C1 segment of cervical spinal cord (tissue), 14 donors: ENCODE measurements at regions not wholly inside any gene's neighbourhood (a gene's known extent, or its start where the extent isn't known, plus 50 kb on each side); places are given as distances from the start of the nearest gene placed in this dataset.

Experiments
- DNase-seq, 14 donors: peaks; one replicate each; lab custom pipeline; 2025; lab: John Stamatoyannopoulos, UW

DNA sequence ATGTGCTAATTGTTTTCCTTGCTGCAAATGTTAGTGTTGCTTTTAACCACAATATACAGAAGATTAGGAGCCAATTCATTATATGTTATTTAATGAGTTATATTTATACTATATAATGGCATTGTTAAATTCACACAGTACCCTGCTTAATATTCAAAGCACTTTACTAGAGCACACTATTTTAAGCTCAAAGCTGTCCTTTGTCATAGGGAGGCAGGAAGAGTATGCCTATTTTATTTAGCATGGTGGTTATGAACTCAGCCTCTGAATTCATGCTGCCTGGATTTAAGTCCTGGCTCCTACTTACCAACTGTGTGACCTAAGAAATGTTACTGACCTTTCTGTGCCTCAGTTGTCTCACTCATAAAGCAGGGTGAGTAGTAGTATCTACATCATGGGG lies 80.5 kb downstream of the FASTKD2 start:
- no peak for DNase-seq

DNA sequence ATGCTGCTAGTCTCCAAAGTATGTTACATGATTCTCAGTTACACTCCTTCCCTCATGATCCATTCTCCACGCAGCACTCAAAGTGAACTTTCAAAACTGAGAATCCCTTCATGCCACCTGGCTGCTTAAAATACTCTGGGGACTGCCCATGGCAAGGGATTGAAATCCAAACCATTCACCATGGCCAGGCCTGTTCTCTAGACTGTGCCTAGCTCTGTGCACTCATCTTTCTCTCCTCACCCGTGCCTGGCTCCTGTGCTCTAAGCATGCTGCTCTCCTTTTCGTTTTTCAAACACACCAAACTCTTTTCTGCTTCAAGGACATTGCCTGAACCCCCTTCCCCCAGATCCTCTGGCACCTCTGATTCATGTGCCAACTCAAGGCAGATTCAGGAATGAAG lies 80.9 kb downstream of the FASTKD2 start:
- DNase-seq, result no peak

DNA sequence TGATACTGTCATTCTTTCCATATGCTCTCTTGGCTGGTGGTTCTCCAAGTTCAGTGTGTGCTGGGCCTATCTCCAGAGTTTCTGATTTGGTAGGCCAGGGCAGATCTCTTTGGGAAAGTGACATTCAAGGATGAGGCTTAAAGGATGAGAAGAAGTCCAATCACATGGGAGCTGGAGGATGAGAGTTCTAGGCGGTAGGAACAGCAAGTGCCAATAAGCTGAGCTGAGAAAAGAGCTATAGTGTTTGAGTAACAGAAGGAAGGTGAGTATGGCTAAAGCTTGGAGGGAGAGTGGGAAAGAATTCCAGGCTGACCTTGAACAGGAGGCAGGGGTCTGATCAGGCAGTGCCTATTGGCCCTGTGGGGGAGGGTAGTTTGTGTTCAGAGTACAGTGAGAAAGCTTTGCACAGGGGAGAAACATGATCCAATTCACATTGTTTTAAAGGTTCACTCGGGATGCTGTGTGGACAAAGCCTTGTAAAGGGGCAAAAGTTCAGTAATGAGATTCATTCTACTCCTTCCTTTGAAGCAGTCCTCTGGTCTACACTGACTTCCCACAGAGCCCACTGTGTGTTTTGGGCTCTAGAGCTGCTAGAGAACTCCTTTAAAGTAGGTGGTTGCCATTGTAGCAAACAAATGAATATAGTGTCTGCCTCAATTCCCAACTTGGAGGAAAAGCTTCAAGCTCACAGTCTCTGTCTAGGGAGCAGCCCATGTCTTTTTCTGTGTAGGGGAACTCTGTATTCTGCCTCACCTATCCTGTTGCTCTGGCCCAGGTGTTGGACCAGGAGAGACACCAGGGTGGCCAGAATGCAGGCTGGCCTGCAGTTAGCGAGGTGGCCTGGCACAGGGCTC lies 81.8 kb downstream of the FASTKD2 start:
- DNase-seq, result peak in 1 of 14 donors; percentile 80

DNA sequence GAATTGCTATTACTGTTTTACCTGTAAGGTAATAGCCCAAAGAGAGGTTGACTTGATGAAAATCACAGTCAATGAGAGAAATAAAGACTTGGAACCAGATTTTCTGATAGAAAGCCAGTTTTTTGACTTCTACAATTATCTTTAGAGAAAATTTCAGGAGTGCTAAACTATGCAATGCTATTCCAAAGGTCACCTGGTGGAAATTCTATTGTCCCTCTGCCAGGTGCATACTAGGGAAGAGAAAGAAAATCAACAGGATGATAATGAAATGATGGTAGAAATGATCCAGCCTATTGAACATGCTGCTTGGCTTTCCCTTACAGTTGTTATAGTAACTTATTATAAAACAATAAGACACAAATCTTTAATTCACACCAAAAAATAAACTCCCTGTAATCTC lies 85.0 kb downstream of the FASTKD2 start:
- no peak for DNase-seq

DNA sequence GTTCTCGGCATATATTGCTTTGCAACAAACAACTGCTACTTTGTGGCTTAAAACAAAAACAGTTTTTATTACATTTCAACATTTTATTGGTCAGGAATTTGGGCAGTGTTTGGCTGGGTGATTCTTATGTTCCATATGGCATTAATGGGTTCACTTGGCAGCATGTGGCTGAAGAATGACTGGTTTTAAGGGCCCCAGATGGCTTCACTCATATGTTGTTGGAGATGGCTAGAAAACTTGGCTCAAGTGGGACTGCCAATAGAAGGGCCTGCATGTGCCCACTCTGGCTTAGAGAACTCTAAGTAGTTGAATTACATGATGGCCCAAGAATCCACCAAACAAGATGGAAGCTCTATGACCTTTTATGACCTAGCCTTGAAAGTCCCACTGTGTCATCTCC lies 86.1 kb downstream of the FASTKD2 start:
- DNase-seq, result peak in 1 of 14 donors; percentile 47

DNA sequence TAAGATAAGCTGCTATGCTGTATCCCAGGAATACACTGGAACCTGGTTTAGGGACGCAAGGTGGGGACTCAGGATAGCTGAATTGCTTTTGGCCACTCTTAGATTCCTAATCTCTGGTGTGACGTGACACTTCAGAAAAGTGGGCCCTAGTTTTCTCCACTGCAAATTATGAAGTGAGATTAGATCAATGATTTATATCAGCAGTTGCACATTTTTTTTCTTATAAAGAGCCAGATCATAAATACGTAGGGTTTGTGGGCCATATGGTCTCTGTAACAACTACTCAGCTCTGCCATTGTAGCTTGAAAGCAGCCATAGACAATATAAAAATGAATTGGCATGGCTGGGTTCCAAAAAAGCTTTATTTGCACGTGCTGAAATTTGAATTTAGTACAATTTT lies 85.4 kb upstream of the CPO start:
- DNase-seq, result no peak

DNA sequence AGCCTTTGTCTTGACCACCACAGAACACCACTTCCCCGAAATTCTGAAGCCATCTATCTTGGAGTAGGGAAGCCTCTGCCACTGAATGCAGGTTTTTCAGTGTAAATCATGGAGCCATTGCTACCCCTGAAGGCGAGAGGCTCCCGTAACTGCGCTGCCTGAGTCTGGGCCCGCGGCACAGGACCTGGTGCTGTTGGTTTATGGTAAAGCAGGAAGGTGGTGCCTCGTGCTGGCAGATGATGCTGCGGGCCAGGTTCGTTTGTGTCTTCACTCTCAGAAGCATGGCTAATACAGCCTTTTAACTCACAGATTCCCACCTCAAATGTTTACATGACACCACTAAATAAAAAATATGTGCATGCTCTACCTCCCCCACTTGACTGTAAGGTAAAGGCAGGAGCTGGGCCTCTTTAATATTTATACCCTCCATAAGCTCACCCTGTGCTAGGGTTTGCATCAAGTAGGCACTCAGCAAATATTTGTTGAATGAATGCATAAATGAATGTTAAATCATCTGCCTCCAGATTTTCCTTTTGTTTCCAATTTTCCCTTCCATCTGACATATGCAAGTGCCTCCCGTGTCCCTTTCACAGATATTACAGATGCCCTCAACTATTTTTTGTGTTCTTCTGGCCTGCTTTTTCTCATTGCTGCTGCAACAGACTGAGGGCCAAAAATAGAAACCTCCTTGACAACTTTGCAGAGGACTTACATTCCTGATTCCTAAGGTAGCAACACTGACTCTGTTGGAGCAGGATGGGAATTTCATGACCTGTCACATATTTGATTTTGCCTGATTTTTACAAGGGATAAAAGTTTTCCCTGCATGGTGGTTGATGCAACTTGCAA lies 83.5 kb upstream of the CPO start:
- DNase-seq, result no peak

DNA sequence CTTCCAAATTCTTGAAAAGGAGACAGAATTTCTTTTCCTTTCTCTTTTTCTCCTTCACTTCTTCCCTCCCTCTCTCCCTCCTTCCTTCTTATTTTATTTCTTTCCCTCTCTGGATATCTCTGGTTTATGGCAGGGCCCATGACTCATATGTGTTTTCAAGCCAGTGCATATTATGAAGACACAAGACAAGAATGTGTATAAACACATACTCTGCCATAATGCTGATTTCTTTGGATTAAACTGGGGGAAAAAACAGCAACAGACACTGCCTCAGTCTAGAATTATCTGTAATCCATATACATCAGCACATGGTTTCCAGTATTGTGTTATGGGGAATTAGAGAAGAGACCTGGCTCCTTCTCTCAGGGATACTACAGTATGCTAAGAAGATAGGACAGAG lies 82.8 kb upstream of the CPO start:
- no peak for DNase-seq

DNA sequence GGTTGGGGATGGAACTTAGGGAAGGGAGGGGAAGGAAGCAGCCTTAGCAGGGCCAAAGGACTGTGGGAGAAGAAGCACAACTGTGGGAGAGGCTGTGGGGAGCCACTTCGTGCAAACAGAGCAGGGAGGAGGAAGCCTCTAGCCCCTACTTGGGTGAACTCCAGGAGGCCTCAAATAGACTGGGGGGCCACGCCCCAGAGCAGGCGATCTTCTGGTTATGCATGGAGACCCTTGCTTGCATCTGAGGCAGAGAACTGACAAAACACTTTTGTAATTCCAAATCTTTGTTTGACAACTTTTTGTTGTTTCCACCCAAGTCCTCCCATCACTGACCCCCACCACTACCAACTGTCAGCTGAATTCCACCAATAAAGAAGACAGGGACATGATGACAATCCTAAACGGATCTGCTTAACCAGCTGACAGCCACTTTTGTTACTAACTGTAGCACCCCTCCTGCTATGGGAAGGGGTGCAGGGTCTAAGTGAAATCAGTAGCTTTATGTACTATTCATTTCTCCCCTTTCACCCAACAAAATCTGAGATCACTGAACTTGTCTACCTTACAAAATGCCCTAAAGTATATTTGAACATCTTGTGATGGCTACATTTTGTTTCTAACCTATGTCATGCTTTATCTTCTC lies 80.5 kb upstream of the CPO start:
- no peak for DNase-seq

DNA sequence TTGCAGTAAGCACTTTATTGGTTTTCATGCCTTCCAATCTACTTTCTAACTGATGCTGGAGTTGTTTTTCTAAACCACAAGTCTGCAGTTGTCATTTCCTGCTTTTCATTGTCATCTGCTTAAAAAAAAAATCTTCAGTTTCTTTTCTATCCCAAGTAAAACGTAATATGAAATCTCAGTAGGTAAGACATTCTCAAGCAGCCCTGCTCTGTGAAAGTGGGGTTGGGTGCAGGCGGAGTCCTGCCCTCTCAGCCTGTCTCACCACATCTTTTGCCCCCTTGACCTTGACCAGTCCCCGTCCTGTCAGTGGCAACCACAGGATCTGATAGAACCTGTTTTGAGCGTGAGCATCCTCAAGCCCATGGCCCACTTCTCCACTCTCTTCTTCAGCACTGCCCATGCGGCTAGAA lies 80.0 kb upstream of the CPO start:
- DNase-seq, result no peak

DNA sequence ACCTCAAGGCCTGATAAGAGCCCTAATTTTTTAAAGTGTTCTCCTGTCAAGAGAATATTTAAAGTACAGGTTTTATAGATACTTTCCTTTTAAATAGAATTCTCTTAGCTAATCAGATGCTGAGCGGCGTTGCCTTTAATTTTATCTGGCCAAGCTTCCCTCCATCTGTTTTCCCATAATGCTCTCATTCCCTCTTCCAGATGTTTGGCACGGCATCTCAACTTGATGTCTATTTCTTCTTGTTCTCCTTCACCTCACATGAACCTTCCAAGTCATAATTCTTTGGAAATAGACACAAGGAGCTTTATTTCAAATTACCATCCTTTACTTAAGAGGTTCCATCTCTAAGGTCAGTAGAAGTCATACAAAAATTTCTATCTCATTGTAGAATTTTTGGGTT lies 76.1 kb upstream of the CPO start:
- DNase-seq, result no peak

DNA sequence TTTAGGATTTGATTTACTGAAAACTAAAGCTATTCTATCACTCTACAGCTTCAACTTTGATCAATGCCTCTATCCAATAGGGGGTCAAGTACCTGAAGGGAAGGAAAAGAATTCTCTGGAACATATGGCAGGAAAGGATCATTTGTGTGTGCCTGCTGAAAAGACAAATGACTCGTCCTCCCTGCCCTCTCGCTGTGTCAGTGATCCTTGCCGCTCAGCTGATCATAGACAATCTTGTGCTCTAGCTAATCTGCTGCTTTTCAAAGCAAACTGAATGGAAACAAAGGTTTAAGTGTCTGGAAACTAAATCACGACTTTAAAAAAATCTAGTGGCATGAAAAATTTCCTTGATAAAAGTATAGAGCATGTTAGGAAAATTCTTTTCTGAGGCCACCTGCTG lies 75.6 kb upstream of the CPO start:
- no peak for DNase-seq

DNA sequence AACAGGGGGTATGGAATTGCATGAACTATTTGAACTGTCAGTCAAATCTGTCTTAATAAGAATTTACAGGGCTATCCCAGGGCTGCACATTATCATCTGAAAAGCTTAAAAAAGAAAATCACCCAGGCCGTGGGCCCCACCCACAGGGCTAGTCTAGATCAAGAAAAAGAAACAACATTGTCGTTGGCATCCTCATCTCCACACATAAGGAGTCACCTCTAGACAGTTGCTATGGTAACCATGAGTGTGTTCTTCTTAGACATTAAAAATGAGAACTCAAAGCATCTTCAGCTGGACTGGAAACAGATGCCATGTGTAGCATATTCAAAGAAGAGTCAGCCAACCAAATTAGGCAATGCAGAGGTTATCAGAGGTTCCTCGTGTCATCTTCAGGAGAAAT lies 72.3 kb upstream of the CPO start:
- no peak for DNase-seq

DNA sequence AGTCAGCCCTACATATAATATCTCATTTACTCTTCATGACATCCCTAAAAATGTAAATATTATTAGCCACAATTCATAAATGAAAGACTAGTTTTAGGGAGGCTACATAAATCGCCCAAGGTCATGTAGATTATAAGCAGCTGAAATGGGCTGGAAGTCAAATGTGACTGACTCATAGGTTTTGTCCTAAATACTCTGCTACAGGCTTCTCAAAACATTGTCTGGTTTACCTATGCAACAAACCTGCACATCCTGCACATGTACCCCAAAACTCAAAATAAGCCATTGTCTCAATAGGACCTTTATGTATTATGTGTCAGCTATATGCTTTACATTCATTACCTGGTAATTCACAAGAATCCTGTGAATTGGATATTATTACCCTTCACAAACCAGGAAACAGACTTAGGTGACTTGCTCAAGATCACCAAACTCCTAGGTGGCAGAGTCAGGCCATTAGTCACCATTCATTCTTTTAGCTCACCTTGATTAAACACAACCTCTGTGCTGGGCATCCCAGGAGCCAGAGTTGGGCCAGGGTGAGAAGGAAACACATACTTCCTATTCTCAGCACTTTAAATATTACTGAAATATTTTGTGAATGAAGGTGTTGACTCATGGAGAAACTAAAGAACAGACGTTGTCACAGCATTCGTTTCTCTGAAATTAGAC lies 69.4 kb upstream of the CPO start:
- DNase-seq, result no peak

DNA sequence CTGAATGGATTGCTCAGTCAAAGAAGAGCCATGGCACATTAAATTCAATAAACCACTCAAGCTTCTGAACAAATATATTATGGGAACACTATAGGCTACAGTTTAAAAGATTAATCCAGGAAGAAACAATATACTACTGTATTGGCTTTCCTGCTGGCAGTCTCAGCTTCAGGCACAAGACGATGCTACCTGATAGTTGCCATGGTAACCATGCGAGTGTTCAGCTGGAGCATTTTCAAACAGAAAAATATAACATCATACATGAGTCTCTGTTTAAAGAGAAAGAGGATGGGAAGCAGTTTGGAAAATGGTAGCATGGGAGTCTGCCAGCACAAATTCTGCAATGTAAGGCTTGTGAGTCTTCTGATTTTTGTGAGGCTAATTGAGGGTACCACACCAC lies 65.9 kb upstream of the CPO start:
- DNase-seq, result peak in 1 of 14 donors; percentile 16

DNA sequence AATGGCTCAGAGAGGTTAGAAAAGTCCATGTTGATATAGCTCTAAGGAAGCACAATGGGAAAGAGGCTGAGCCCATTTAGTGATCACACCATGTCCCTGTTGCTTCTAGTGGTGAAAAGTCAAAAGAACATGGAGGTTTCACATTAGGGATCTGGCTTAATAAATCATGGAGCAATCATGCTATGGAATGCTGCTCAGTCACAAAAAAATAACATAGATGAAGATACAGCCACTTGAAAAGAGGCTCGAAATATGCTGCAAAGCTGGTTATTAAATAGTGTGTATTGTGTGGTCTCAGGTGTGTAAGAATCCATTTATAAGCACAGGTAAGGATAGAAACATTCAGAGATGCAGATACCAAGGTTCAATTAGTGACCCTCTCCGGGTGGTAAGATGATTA lies 63.6 kb upstream of the CPO start:
- no peak for DNase-seq

DNA sequence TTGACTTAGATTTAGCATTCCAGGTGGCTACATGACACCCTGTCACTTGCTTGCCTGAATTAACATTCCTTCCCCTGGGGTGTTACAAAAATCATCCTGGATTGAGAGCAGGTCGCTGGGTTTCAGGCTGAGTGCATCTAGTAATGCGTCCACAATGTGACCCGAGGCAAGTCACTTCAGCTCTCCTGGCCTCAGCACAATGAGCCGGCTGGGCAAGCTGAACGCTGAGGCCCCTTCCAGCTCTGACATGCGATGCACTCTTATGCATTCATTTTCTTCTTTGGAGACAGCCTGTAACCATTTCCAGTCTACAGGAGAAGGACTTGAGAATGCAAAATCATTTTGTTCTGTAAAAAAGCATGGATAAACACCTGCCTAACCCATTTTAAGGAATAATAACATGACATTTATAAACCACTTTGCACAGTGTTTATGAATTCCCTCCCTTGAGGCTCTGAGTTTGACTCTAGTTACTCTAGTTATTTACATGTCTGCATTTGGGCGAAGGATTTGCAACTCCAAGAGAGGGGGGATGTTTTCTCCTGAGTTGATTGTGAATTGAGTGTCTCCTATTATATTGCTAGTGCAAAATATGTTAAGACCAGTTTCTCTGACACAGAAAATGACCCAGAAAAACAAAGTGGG lies 63.0 kb upstream of the CPO start:
- peak in 4 of 14 donors; percentile 1 to 13 (median 4) for DNase-seq

DNA sequence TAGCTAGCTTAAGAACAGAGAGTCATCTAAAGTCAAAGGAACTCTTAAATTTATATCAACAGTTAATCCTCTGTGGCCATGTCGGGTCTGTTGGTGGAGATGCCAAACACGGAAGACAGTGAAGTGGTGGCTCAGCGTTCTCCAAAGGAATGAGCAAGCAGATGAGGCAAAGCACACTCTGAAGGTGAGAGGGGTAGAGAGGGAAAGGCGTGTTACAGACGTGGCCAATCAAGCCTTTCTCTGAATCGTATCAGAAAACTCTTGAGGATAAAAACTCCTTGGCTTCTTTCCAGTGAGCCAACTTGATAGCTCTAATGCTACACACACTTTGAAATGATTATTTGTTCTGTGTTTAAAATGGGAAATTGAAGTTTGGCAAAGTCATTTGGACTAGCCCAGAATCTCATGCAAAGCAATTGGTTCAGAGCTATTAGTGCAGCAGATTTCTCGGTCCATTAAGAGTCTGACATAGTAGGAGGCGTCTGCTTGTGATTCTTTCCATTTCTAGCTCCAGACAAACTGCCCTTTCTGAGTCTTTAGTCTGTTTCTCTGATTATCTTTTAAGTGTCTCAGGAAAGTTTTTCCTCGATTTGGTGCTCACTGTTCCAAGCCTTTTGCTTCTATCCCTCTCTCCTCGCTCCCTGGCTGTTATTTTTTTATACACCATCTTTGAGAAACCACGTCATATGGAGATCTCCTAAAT lies 57.5 kb upstream of the CPO start:
- DNase-seq, result no peak

DNA sequence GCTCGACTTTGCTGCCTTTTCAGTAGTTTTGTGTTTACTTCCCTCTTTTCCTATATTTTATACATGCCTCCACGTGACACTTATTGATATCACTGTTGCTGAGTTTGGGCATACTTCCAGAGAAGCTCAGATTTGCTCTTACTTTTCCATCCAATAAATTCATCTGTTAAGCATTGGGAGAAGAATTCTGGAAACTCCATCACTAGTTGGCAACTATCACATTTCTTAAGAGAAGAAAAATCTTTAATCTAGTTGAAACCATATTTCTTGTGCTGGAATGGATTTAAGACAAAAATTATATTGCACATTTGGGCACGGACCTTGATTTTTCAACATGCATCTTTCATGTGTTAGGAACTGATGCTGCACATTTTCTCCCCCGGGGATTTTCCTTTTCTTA lies 52.6 kb upstream of the CPO start:
- DNase-seq, result no peak

DNA sequence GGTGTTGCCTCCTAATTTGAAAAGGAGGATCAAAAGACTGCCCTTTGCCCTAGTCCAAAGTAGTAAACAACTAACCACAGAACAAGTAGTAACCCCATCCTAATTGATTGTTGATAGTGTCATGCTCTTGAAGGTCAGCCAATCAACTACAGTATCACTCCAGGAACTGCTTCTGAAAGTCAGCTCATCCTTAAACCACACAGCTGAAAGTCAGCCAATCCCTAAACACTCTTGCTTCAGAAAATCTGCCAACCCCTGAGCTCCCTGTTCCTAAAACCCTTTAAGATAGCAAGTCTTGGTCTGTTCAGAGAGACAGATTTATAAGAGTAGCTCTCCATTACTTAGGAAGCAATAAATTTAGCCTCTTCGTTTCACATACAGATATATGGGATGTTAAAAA lies 51.6 kb upstream of the CPO start:
- DNase-seq, result no peak
